GM19239 (cell line): ENCODE measurements at regions not wholly inside any gene's neighbourhood (a gene's known extent, or its start where the extent isn't known, plus 50 kb on each side); places are given as distances from the start of the nearest gene placed in this dataset.

Source experiments
- DNase-seq: peaks from one replicate; pipeline ENCODE4 v3.0.0; 2011; ENCODE audit warnings: low spot score; ENCODE audit not compliant: insufficient read length
- FAIRE-seq: peaks from 2 replicates; lab custom pipeline; 2011; peaks lifted over from hg19 to GRCh38; lab: Jason Lieb, UNC

GRCh38 chr10:4011136-4011812 is 226.3 kb upstream of the KLF6 start:
- DNase-seq: no peak
- no peak for FAIRE-seq

- DNase-seq (no peak), FAIRE-seq (no peak)
These were observed 223.8 kb upstream of the KLF6 start for GRCh38 chr10:4008676-4009382.

GRCh38 chr10:4007771-4008170 is 222.8 kb upstream of the KLF6 start:
- no peak for DNase-seq
- FAIRE-seq: no peak

GRCh38 chr10:4006858-4007257 is 221.8 kb upstream of the KLF6 start:
- DNase-seq (no peak), FAIRE-seq (no peak)

- DNase-seq: no peak
- no peak for FAIRE-seq
These were observed 221.0 kb upstream of the KLF6 start for GRCh38 chr10:4006051-4006450.

GRCh38 chr10:4004990-4005389 is 220.0 kb upstream of the KLF6 start:
- no peak for DNase-seq
- FAIRE-seq: no peak

GRCh38 chr10:4004144-4004543 is 219.1 kb upstream of the KLF6 start:
- DNase-seq (no peak), FAIRE-seq (no peak)

- no peak for FAIRE-seq
- DNase-seq: no peak
These were observed 218.5 kb upstream of the KLF6 start for GRCh38 chr10:4003348-4003973.

- FAIRE-seq (no peak), DNase-seq (no peak)
These were observed 216.8 kb upstream of the KLF6 start for GRCh38 chr10:4001811-4002210.

GRCh38 chr10:3999642-4000041 is 214.6 kb upstream of the KLF6 start:
- FAIRE-seq (no peak), DNase-seq (no peak)

- no peak for DNase-seq
- FAIRE-seq: no peak
These were observed 211.7 kb upstream of the KLF6 start for GRCh38 chr10:3996697-3997096.

- DNase-seq (no peak), FAIRE-seq (no peak)
These were observed 210.5 kb upstream of the KLF6 start for GRCh38 chr10:3995302-3996210.

GRCh38 chr10:3992382-3993178 is 207.6 kb upstream of the KLF6 start:
- DNase-seq (no peak), FAIRE-seq (no peak)

- FAIRE-seq (no peak), DNase-seq (no peak)
These were observed 205.3 kb upstream of the KLF6 start for GRCh38 chr10:3990307-3990706.

- DNase-seq: no peak
- no peak for FAIRE-seq
These were observed 202.3 kb upstream of the KLF6 start for GRCh38 chr10:3987143-3987974.

- no peak for DNase-seq
- FAIRE-seq: no peak
These were observed 201.6 kb upstream of the KLF6 start for GRCh38 chr10:3986493-3987142.

- DNase-seq (no peak), FAIRE-seq (no peak)
These were observed 197.9 kb upstream of the KLF6 start for GRCh38 chr10:3982746-3983442.

GRCh38 chr10:3981300-3981699 is 196.3 kb upstream of the KLF6 start:
- no peak for DNase-seq
- FAIRE-seq: no peak
